Muscle of leg (tissue), 3 donors: ENCODE measurements at regions not wholly inside any gene's neighbourhood (a gene's known extent, or its start where the extent isn't known, plus 50 kb on each side); places are given as distances from the start of the nearest gene placed in this dataset.
A peak's percentile ranks its signal among the peaks of the same experiment; 100 is the strongest.

Source experiments
- DNase-seq: peaks from one replicate; pipeline ENCODE4 v3.0.0; 2013
- H3K27ac ChIP-seq: one replicate; pipeline ENCODE4 v1.5.1; 2013; ENCODE audit warnings: mild to moderate bottlenecking, low read length, control low read depth
- H3K27me3 ChIP-seq: one replicate; pipeline ENCODE4 v1.6.1; 2013; ENCODE audit warnings: low read length; ENCODE audit not compliant: control insufficient read depth, insufficient read depth
- H3K36me3 ChIP-seq: one replicate; pipeline ENCODE4 v1.6.1; 2013; ENCODE audit warnings: low read length; ENCODE audit not compliant: control insufficient read depth, insufficient read depth
- H3K4me1 ChIP-seq: one replicate; pipeline ENCODE4 v1.6.1; 2013; ENCODE audit warnings: low read length; ENCODE audit not compliant: control insufficient read depth, insufficient read depth
- H3K4me3 ChIP-seq: one replicate; pipeline ENCODE4 v1.5.1; 2013; ENCODE audit warnings: low read length, control low read depth
- H3K9me3 ChIP-seq: replicated peaks from 2 replicates; pipeline ENCODE4 v1.6.1; 2013; ENCODE audit warnings: low read depth, low read length; ENCODE audit not compliant: control insufficient read depth
- WGBS: methylation state at CpG from one replicate; pipeline ENCODE4 v1.1.5; 2013; ENCODE audit warnings: missing lambda C conversion rate; ENCODE audit not compliant: insufficient coverage; 5-methylcytosine and 5-hydroxymethylcytosine counted together

- Histone ChIP-seq H3K27ac (no peak overlapping the region), H3K9me3 (no peaks in the 10 kb centered on the region), H3K36me3 (no peaks in the 10 kb centered on the region), H3K27me3 (no peaks in the 10 kb centered on the region), H3K4me3 (no peak overlapping the region), H3K4me1 (no peaks in the 10 kb centered on the region)
- no peak for DNase-seq
- WGBS = 80% methylated on average over 1 of the region's 4 CpGs
These were observed 381.8 kb upstream of the MAF start for GRCh38 chr16:79982361-79982760.

DNA sequence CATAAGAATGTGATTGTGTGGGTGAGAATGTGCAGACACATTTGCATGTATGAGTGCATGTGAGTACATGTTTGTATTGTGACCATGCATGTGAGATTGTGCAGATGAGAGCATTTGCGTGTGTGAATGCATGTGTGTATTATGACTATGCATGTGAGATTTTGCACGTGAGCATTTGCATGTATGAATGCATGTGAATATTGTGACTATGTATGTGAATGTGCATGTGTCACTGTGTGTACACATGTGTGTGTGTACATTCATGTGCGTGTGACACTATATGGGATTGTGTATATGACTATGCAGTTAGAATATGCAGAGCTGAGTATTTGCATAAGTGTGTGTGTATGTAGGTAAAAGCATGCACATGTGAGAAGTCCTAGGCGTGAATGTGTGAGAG lies 381.3 kb upstream of the MAF start:
- no peaks in the 10 kb centered on the region for H3K27me3 ChIP-seq
- no peak overlapping the region for H3K27ac ChIP-seq
- no peak overlapping the region for H3K4me3 ChIP-seq
- H3K36me3 ChIP-seq = no peaks in the 10 kb centered on the region
- WGBS = 93% methylated on average over 4 of the region's 4 CpGs
- no peaks in the 10 kb centered on the region for H3K9me3 ChIP-seq
- no peaks in the 10 kb centered on the region for H3K4me1 ChIP-seq
- DNase-seq = no peak

GRCh38 chr16:79980650-79981521 lies 380.3 kb upstream of the MAF start:
- DNase-seq = no peak
- Histone ChIP-seq H3K4me3 (no peak overlapping the region), H3K36me3 (no peaks in the 10 kb centered on the region), H3K9me3 (no peaks in the 10 kb centered on the region), H3K27ac (no peak overlapping the region), H3K4me1 (no peaks in the 10 kb centered on the region), H3K27me3 (no peaks in the 10 kb centered on the region)
- whole genome bisulfite sequencing = 88% methylated on average over 7 of the region's 11 CpGs

- no peak overlapping the region for H3K4me3 ChIP-seq
- 100% methylated on average over 1 of the region's 9 CpGs for WGBS
- no peak overlapping the region for H3K27ac ChIP-seq
- H3K4me1 ChIP-seq = no peaks in the 10 kb centered on the region
- no peaks in the 10 kb centered on the region for H3K27me3 ChIP-seq
- H3K9me3 ChIP-seq = no peaks in the 10 kb centered on the region
- DNase-seq = no peak
- H3K36me3 ChIP-seq = no peaks in the 10 kb centered on the region
These were observed 377.7 kb upstream of the MAF start for GRCh38 chr16:79977940-79978836.

DNA sequence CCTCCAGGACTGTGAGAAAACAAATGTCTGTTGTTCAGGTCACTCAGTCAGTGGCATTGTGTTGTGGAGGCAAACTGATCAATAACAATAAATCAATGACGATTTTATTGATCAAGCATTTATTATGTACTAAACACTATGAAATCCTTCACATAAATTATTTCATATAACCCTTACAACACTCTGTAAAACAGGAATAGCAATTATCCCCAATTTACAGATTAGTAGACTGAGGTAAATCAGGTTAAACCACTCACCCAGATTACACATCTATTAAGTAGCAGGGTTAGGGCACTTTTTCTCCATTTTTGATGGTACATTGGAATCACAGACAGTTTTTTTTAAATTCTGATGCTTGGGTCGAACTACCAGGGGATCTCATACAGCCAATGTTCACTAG lies 372.8 kb upstream of the MAF start:
- no peaks in the 10 kb centered on the region for H3K9me3 ChIP-seq
- no peak for DNase-seq
- H3K4me1 ChIP-seq = no peaks in the 10 kb centered on the region
- H3K36me3 ChIP-seq = no peaks in the 10 kb centered on the region
- no peak overlapping the region for H3K27ac ChIP-seq
- H3K27me3 ChIP-seq = no peaks in the 10 kb centered on the region
- no peak overlapping the region for H3K4me3 ChIP-seq
- WGBS = no CpG with 5 or more reads among the region's 2 CpGs

DNA sequence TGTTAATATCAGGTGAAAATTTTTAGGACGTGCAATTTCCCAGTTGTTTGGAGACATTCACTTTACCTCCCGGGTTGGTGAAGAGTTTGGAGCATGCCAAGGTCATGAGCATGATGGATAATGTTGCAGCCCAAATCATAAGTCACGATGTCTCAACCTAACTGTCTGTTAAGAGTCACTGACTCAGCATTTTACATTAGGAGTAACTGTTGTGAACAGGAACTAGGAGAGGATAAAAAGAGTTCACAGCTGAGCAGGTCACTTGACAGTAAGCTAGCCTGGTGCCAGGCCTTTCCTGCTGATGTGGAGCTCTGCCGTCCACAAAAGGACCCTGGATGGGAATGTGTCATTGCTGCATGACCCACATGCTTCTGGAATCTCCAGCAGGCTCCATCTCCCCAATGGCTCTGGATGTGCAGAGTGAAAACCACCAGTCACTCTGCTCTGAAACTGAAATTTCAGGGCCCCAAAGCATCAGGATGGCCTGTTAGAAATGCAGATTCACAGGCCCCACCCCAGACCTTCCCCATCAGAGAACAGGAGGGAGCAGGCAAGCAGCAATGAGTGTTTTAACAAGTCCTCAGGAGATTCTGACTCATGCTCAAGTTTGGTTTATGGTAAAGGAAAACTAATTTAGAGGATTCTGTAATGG lies 371.6 kb upstream of the MAF start:
- 73% methylated on average over 1 of the region's 4 CpGs for WGBS
- Histone ChIP-seq H3K27me3 (no peaks in the 10 kb centered on the region), H3K4me3 (no peak overlapping the region), H3K27ac (no peak overlapping the region), H3K4me1 (no peaks in the 10 kb centered on the region), H3K36me3 (no peaks in the 10 kb centered on the region), H3K9me3 (no peaks in the 10 kb centered on the region)
- no peak for DNase-seq

DNA sequence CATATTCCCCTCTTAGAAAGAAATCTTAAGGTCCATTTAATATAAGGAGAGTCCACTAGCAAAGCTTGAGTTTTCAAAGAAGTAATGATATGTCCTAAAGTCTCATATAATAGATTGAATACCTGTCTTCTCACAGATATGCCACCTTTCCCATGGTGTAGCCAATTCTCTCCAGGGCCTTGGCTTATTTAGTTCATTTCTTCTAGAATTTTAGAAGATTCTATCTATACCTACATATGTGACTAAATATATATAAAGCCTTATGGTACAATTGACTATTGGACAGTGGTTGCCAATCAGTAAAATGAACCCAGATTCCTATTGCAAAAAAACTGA lies 370.7 kb upstream of the MAF start:
- no peaks in the 10 kb centered on the region for H3K36me3 ChIP-seq
- no peak overlapping the region for H3K4me3 ChIP-seq
- H3K9me3 ChIP-seq = no peaks in the 10 kb centered on the region
- H3K27me3 ChIP-seq = no peaks in the 10 kb centered on the region
- DNase-seq = no peak
- H3K4me1 ChIP-seq = no peaks in the 10 kb centered on the region
- no peak overlapping the region for H3K27ac ChIP-seq

DNA sequence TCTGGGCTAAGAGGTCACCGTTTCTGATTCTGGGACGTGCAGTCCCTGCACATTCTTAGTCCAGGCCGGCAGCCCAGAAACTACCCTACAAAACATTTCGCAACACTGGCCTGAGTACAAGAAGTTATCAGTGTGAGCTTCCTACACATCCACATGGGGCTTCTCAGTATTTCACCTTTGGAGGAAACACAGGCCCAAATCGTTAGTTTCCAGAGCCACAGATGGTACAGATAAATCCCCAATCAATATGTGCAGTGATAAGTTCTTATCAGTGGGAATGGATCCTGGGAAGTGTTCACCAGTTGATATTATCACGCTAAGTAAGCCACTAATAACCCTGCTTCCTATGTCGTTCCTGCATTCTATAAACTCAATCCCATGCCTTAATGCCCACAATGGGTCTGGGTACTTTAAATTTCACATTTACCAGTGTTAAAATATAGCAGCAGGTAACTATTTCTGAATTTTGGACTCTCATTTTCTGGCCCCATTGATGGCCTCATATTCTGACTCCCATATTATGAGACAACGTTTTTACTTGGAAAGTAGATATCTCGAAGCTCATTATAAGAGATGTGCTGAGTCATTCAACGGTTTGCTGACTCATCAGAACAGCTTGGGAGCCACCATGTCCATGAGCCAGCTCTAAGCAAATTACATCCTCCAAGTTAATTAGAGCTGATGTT lies 370.2 kb upstream of the MAF start:
- Histone ChIP-seq H3K4me1 (no peaks in the 10 kb centered on the region), H3K9me3 (no peaks in the 10 kb centered on the region), H3K36me3 (no peaks in the 10 kb centered on the region), H3K4me3 (no peak overlapping the region), H3K27me3 (no peaks in the 10 kb centered on the region), H3K27ac (no peak overlapping the region)
- 38% methylated on average over 4 of the region's 10 CpGs for WGBS
- peak; percentile 32 for DNase-seq

DNA sequence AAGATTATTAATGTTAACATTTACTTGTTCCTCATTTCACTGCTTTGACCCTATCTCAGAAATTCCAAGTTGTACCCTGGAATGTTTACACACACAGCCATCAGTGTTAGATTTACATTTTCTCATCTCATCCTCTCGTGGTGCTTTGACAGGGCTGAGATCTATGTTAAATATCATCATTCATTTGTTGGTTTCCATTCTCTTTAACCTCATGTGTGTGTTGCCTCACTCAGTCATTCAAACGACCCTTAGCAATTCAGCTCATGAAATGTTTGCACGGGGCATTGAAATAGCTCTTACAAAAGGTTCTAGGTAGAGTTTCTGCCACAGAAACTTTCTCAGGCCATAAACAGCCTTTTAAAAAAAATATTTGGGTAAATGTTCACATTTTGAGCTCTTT lies 369.6 kb upstream of the MAF start:
- no peak overlapping the region for H3K27ac ChIP-seq

GRCh38 chr16:79969458-79969857 lies 368.9 kb upstream of the MAF start:
- no peaks in the 10 kb centered on the region for H3K27me3 ChIP-seq
- no peaks in the 10 kb centered on the region for H3K36me3 ChIP-seq
- no peak for DNase-seq
- 93% methylated on average over 3 of the region's 5 CpGs for WGBS
- no peaks in the 10 kb centered on the region for H3K4me1 ChIP-seq
- no peak overlapping the region for H3K27ac ChIP-seq
- no peak overlapping the region for H3K4me3 ChIP-seq
- no peaks in the 10 kb centered on the region for H3K9me3 ChIP-seq

More for the DNA sequence above, 369.6 kb upstream of the MAF start:
- no peak overlapping the region for H3K4me3 ChIP-seq
- WGBS = no CpG with 5 or more reads among the region's 3 CpGs
- no peaks in the 10 kb centered on the region for H3K27me3 ChIP-seq
- H3K4me1 ChIP-seq = no peaks in the 10 kb centered on the region
- no peaks in the 10 kb centered on the region for H3K36me3 ChIP-seq
- DNase-seq = no peak
- no peaks in the 10 kb centered on the region for H3K9me3 ChIP-seq
